ENCODE measurements at regions not wholly inside any gene's neighbourhood (a gene's known extent, or its start where the extent isn't known, plus 50 kb on each side); places are given as distances from the start of the nearest gene placed in this dataset.

GRCh38 chrX:93229036-93229435 is 444.3 kb downstream of the NAP1L3 start:
- no peaks in the 10 kb centered on the region for H3K36me3 ChIP-seq (ENCODE audit: low read depth)
- no peak for TF ChIP-seq CTCF (conservative IDR thresholded peaks at IDR 0.05)
- TF ChIP-seq EZH2 (IDR thresholded peaks at IDR 0.05; ENCODE audit: low read depth): no peak
- ChIA-PET POLR2A (ENCODE audit: unreplicated experiment) (no interaction called here), CTCF (no interaction called here)
- no peak overlapping the region for H3K4me2 ChIP-seq
- DNase-seq: no peak
- H3K9me3 ChIP-seq (ENCODE audit: insufficient read depth, low read depth): no peaks in the 10 kb centered on the region
- H3F3A ChIP-seq (ENCODE audit: insufficient read depth, low read depth): no peaks in the 10 kb centered on the region
- no peaks in the 10 kb centered on the region for H3K4me1 ChIP-seq (replicated peaks; ENCODE audit: insufficient read depth)
- no peak overlapping the region for H2AFZ ChIP-seq
- no TSS peak for BruUV-seq (replicated peaks)
- no peaks in the 10 kb centered on the region for H3K79me2 ChIP-seq (ENCODE audit: low read depth)
- H3K9me2 ChIP-seq (ENCODE audit: insufficient read depth): no peaks in the 10 kb centered on the region
- H3K27me3 ChIP-seq (ENCODE audit: insufficient read depth, low read depth): no peaks in the 10 kb centered on the region
- no peaks in the 10 kb centered on the region for H4K20me1 ChIP-seq (ENCODE audit: insufficient read depth)
- intact Hi-C loops (cut with micrococcal nuclease; ENCODE audit: unreplicated experiment): no loop called here
- H3K27ac ChIP-seq: no peak overlapping the region
- H3K4me3 ChIP-seq: no peak overlapping the region

Measured in PC-9 (cell line).